GM12875 (cell line): ENCODE measurements at regions not wholly inside any gene's neighbourhood (a gene's known extent, or its start where the extent isn't known, plus 50 kb on each side); places are given as distances from the start of the nearest gene placed in this dataset.

ENCODE experiments used
- H3K4me3 ChIP-seq: one replicate; pipeline ENCODE4 v1.5.1; 2011; ENCODE audit warnings: low read depth, low read length, control low read depth
- CTCF ChIP-seq: IDR thresholded peaks from 2 replicates; pipeline ENCODE4 v1.5.1; 2011; ENCODE audit warnings: low read depth, mild to moderate bottlenecking, control low read depth, inconsistent platforms, low read length, moderate library complexity, borderline replicate concordance; ENCODE audit not compliant: insufficient read depth

GRCh38 chr5:107184871-107185270 is 485.9 kb downstream of the EFNA5 start:
- TF ChIP-seq CTCF, result no peak
- no peak overlapping the region for H3K4me3 ChIP-seq

GRCh38 chr5:107184066-107184465 is 486.7 kb downstream of the EFNA5 start:
- TF ChIP-seq CTCF, result no peak
- no peak overlapping the region for H3K4me3 ChIP-seq

- no peak overlapping the region for H3K4me3 ChIP-seq
- TF ChIP-seq CTCF, result no peak
Observed at GRCh38 chr5:107170620-107171019, 500.1 kb downstream of the EFNA5 start.

GRCh38 chr5:107169867-107170266 is 500.9 kb downstream of the EFNA5 start:
- TF ChIP-seq CTCF, result no peak
- no peak overlapping the region for H3K4me3 ChIP-seq

- TF ChIP-seq CTCF, result no peak
- no peak overlapping the region for H3K4me3 ChIP-seq
Observed at GRCh38 chr5:107168848-107169752, 501.6 kb downstream of the EFNA5 start.

GRCh38 chr5:107168086-107168485 is 502.7 kb downstream of the EFNA5 start:
- no peak for TF ChIP-seq CTCF
- H3K4me3 ChIP-seq, result no peak overlapping the region

- H3K4me3 ChIP-seq, result no peak overlapping the region
- no peak for TF ChIP-seq CTCF
Observed at GRCh38 chr5:107165296-107165695, 505.4 kb downstream of the EFNA5 start.
